Embryonic facial prominence (tissue), 1 donor: ENCODE measurements at regions not wholly inside any gene's neighbourhood (a gene's known extent, or its start where the extent isn't known, plus 50 kb on each side); places are given as distances from the start of the nearest gene placed in this dataset.
"Not testable (repeated sequence)": the region's sequence is repeated elsewhere in the genome, so short reads cannot be mapped to it uniquely, and the experiment has no call there.

Experiments used
- DNase-seq: peaks from one replicate; pipeline ENCODE4 v3.0.0-alpha.2; 2016; ENCODE audit errors: extremely low spot score

DNA sequence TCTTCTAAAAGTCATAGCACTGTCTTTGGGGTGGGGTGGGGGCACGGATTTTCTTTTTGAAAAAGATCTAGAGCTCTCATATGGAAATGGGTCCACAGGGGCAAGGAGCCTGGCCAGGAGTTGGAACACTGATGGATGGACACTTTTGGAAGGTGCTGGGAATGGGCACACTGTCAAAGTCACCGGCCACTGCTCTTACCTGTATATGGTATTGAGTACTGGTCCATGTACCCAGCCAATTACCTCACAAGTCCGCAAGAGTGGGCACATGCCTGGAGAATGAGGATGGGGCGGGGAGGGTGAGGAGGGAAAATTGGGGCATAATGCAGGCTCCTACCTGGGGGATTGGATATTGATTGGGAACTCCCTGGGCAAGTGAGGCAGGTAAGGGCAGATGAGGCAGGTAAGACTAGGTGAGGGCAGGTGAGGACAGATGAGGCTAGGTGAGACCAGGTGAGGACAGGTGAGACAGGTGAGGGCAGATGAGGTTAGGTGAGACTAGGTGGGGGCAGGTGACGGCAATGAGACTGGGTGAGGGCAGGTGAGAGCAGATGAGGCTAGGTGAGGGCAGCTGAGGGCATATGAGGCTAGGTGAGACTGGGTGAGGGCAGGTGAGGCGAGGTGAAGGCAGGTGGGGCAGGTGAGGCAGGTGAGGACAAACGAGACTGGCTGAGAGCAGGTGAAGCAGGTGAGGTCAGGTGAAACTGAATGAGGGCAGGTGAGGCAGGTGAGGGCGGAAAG is 167.9 kb downstream of the NRN1 start:
- DNase-seq: no peak

GRCh38 chr6:5837323-5837722 is 169.4 kb downstream of the NRN1 start:
- DNase-seq: no peak

DNA sequence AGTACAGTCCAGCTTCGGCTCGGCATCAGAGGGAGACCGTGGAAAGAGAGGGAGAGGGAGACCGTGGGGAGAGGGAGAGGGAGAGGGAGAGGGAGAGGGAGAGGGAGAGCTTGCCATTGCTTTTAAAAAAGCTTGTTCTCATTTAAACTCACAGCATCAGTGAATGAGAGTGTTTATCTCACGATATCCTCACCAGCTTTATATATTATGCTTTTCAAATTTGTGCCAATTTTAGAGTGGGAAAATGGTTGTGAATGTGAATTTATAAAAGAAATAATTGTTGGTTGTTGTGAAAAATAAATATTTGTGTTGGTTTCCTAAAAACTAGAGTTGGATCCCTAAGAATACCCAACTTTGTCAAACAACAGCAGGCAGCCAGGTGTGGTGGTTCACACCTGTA is 170.1 kb downstream of the NRN1 start:
- not testable (repeated sequence) for DNase-seq

GRCh38 chr6:5833120-5833519 is 173.6 kb downstream of the NRN1 start:
- no peak for DNase-seq

GRCh38 chr6:5832668-5833067 is 174.1 kb downstream of the NRN1 start:
- DNase-seq: no peak

- not testable (repeated sequence) for DNase-seq
Observed at GRCh38 chr6:5831219-5831862, 175.4 kb downstream of the NRN1 start.

- no peak for DNase-seq
Observed at GRCh38 chr6:5828296-5828695, 178.4 kb downstream of the NRN1 start.

- DNase-seq: no peak
Observed at GRCh38 chr6:5827056-5827904, 179.4 kb downstream of the NRN1 start.

GRCh38 chr6:5824382-5824983 is 182.2 kb downstream of the NRN1 start:
- not testable (repeated sequence) for DNase-seq
